H1 (cell line): ENCODE measurements at regions not wholly inside any gene's neighbourhood (a gene's known extent, or its start where the extent isn't known, plus 50 kb on each side); places are given as distances from the start of the nearest gene placed in this dataset.
A peak's percentile ranks its signal among the peaks of the same experiment; 100 is the strongest.

Experiments
- CTCF ChIA-PET: fragments of 300-600 bp; sonication (Branson Sonifier 250); formaldehyde crosslinking; loops from one replicate; lab custom pipeline; 2021; ENCODE audit not compliant: partially characterized antibody; lab: Charles Lee
- POLR2A ChIA-PET: fragments of 300-600 bp; sonication (Branson Sonifier 250); formaldehyde crosslinking; loops from one replicate; lab custom pipeline; 2021; ENCODE audit warnings: inconsistent platforms; ENCODE audit not compliant: partially characterized antibody; lab: Charles Lee
- DNase-seq, 2 experiments: peaks; one replicate each; pipeline versions ENCODE4 v3.0.0 to v3.0.0-alpha.2; 2010 to 2022; ENCODE audit warnings: low spot score in 2 of 2, low read depth in 1 of 2, mixed read lengths in 1 of 2
- FAIRE-seq: peaks from 2 replicates; lab custom pipeline; 2011; peaks lifted over from hg19 to GRCh38; lab: Jason Lieb, UNC
- H2AFZ ChIP-seq: 2 replicates; pipeline ENCODE4 v1.8.1; 2012; ENCODE audit warnings: low read length, inconsistent platforms
- H2AK5ac ChIP-seq: 2 replicates; pipeline ENCODE4 v1.6.1; 2013; ENCODE audit warnings: low read depth, low read length
- H2BK120ac ChIP-seq: replicated peaks from 2 replicates; pipeline ENCODE3; 2013; ENCODE audit warnings: low read depth, low read length, inconsistent platforms
- H2BK12ac ChIP-seq: 2 replicates; pipeline ENCODE4 v1.6.1; 2013; ENCODE audit warnings: low read depth, low read length
- H2BK15ac ChIP-seq: 2 replicates; pipeline ENCODE4 v1.6.1; 2013; ENCODE audit warnings: low read length
- H2BK20ac ChIP-seq: 2 replicates; pipeline ENCODE4 v1.6.1; 2013; ENCODE audit warnings: low read length
- H2BK5ac ChIP-seq: 2 replicates; pipeline ENCODE4 v1.6.1; 2013; ENCODE audit warnings: low read depth, low read length
- H3K14ac ChIP-seq: 2 replicates; pipeline ENCODE4 v1.6.1; 2013; ENCODE audit warnings: inconsistent platforms; ENCODE audit not compliant: insufficient read length
- H3K18ac ChIP-seq: 2 replicates; pipeline ENCODE4 v1.6.1; 2013; ENCODE audit warnings: low read length; ENCODE audit errors: extremely low read depth
- H3K23ac ChIP-seq: 2 replicates; pipeline ENCODE4 v1.6.1; 2013; ENCODE audit warnings: inconsistent platforms; ENCODE audit not compliant: insufficient read length
- H3K23me2 ChIP-seq: 2 replicates; pipeline ENCODE4 v1.6.1; 2013; ENCODE audit warnings: low read depth, low read length
- H3K27ac ChIP-seq: 2 replicates; pipeline ENCODE4 v1.6.1; 2011; ENCODE audit warnings: low read depth, low read length, inconsistent platforms
- H3K27me3 ChIP-seq, 4 experiments: replicated peaks in 1 of 4; 1 replicate in 1 of 4; 2 replicates in 3 of 4; pipeline versions ENCODE4 v1.6.1 to v1.8.1; 2011 to 2013; ENCODE audit warnings: low read length in 3 of 4, mild to moderate bottlenecking in 3 of 4, inconsistent platforms in 2 of 4, mixed read lengths in 2 of 4, moderate library complexity in 1 of 4; ENCODE audit not compliant: control insufficient read depth in 3 of 4, insufficient read depth in 3 of 4; ENCODE audit errors: extremely low read depth in 1 of 4
- H3K36me3 ChIP-seq, 4 experiments: 2 replicates each; pipeline versions ENCODE4 v1.6.1 to v1.8.1; 2011 to 2013; ENCODE audit warnings: mild to moderate bottlenecking in 4 of 4, low read length in 3 of 4, moderate library complexity in 2 of 4, control low read depth in 1 of 4, inconsistent platforms in 1 of 4; ENCODE audit not compliant: insufficient read depth in 4 of 4, control insufficient read depth in 2 of 4
- H3K4ac ChIP-seq: replicated peaks from 2 replicates; pipeline ENCODE3; 2013; ENCODE audit warnings: low read length, low read depth, mixed read lengths, inconsistent platforms; ENCODE audit not compliant: insufficient read length
- H3K4me1 ChIP-seq, 4 experiments: replicated peaks in 1 of 4; 1 replicate in 1 of 4; 2 replicates in 3 of 4; pipeline versions ENCODE4 v1.6.1 to v1.8.1; 2011 to 2013; ENCODE audit warnings: low read length in 3 of 4, inconsistent platforms in 2 of 4, mixed read lengths in 1 of 4; ENCODE audit not compliant: insufficient read depth in 4 of 4, control insufficient read depth in 3 of 4
- H3K4me2 ChIP-seq, 2 experiments: 2 replicates each; pipeline versions ENCODE4 v1.6.1 to v1.8.1; 2011 to 2013; ENCODE audit warnings: low read depth in 2 of 2, low read length in 2 of 2, control low read depth in 1 of 2, inconsistent platforms in 1 of 2, mild to moderate bottlenecking in 1 of 2; ENCODE audit not compliant: insufficient read depth in 1 of 2
- H3K4me3 ChIP-seq, 4 experiments: fragments of 200-600, 300-600 bp in 1 of 4; sonication (generic), shearing (Covaris generic), sonication (Bioruptor Twin) in 1 of 4; 2 replicates each; pipeline versions ENCODE4 v1.5.1 to v1.8.1; 2011 to 2016; ENCODE audit warnings: low read length in 4 of 4, low read depth in 3 of 4, control low read depth in 2 of 4, inconsistent platforms in 2 of 4, mild to moderate bottlenecking in 2 of 4, mixed read lengths in 1 of 4, moderate library complexity in 1 of 4; ENCODE audit not compliant: insufficient read depth in 2 of 4; ENCODE audit errors: extremely low read depth in 1 of 4
- H3K56ac ChIP-seq: replicated peaks from 2 replicates; pipeline ENCODE3; 2013; ENCODE audit warnings: low read depth, mild to moderate bottlenecking, mixed read lengths, low read length, inconsistent platforms; ENCODE audit not compliant: insufficient read length
- H3K79me1 ChIP-seq: 2 replicates; pipeline ENCODE4 v1.6.1; 2013; ENCODE audit warnings: low read depth, low read length, control low read depth
- H3K79me2 ChIP-seq, 2 experiments: 2 replicates each; pipeline versions ENCODE4 v1.6.1 to v1.8.1; 2012 to 2013; ENCODE audit warnings: low read length in 2 of 2, mild to moderate bottlenecking in 2 of 2, inconsistent platforms in 1 of 2; ENCODE audit not compliant: insufficient read depth in 2 of 2, control insufficient read depth in 1 of 2
- H3K9ac ChIP-seq, 4 experiments: replicated peaks in 1 of 4; 1 replicate in 1 of 4; 2 replicates in 3 of 4; pipeline versions ENCODE4 v1.6.1 to v1.8.1; 2011 to 2013; ENCODE audit warnings: low read depth in 3 of 4, low read length in 3 of 4, control low read depth in 2 of 4, mild to moderate bottlenecking in 2 of 4, moderate library complexity in 2 of 4, inconsistent platforms in 1 of 4; ENCODE audit errors: extremely low read depth in 1 of 4
- H3K9me3 ChIP-seq, 2 experiments: 2 replicates each; pipeline versions ENCODE4 v1.6.1 to v1.8.1; 2012 to 2013; ENCODE audit warnings: mild to moderate bottlenecking in 2 of 2, moderate library complexity in 2 of 2, control low read depth in 1 of 2, inconsistent platforms in 1 of 2, low read depth in 1 of 2, low read length in 1 of 2, mixed read lengths in 1 of 2; ENCODE audit not compliant: insufficient read depth in 2 of 2
- H4K20me1 ChIP-seq, 2 experiments: replicated peaks in 1 of 2; 2 replicates each; pipeline versions ENCODE3 to v1.8.1; 2011 to 2013; ENCODE audit warnings: inconsistent platforms in 2 of 2, low read length in 2 of 2, mild to moderate bottlenecking in 1 of 2; ENCODE audit not compliant: insufficient read depth in 2 of 2, control insufficient read depth in 1 of 2
- H4K5ac ChIP-seq: 2 replicates; pipeline ENCODE4 v1.6.1; 2013; ENCODE audit warnings: low read length, low read depth, mixed read lengths, inconsistent platforms; ENCODE audit not compliant: insufficient read length
- H4K8ac ChIP-seq: 2 replicates; pipeline ENCODE4 v1.8.0; 2013; ENCODE audit warnings: mild to moderate bottlenecking, moderate library complexity, low read length, inconsistent platforms; ENCODE audit not compliant: insufficient read depth; ENCODE audit errors: extremely low read depth
- H4K91ac ChIP-seq: replicated peaks from 2 replicates; pipeline ENCODE3; 2013; ENCODE audit warnings: low read length, mixed read lengths, inconsistent platforms; ENCODE audit not compliant: insufficient read length
- CHD1 ChIP-seq: IDR thresholded peaks from 2 replicates; pipeline ENCODE4 v1.6.1; 2012; ENCODE audit warnings: low read depth, low read length, improper control_type of control experiment
- KDM5A ChIP-seq: fragments of 200-600 bp; IDR thresholded peaks from 2 replicates; pipeline ENCODE4 v1.7.1; 2012; ENCODE audit warnings: mild to moderate bottlenecking, low read length, inconsistent platforms, mixed read lengths
- POU5F1 ChIP-seq: IDR thresholded peaks from 2 replicates; pipeline ENCODE4 v1.6.1; 2011; ENCODE audit warnings: low read depth, mild to moderate bottlenecking, low read length, moderate library complexity
- RAD21 ChIP-seq, 2 experiments: IDR thresholded peaks in 1 of 2; conservative IDR thresholded peaks in 1 of 2; 2 replicates each; pipeline ENCODE4 v1.6.1; 2011; ENCODE audit warnings: low read depth in 2 of 2, low read length in 2 of 2, improper control_type of control experiment in 1 of 2, inconsistent platforms in 1 of 2, mild to moderate bottlenecking in 1 of 2, moderate library complexity in 1 of 2
- TBP ChIP-seq: IDR thresholded peaks from 2 replicates; pipeline ENCODE4 v1.6.1; 2011; ENCODE audit warnings: low read depth, low read length, improper control_type of control experiment
- WGBS, 2 experiments: shearing (Covaris generic) in 1 of 2; methylation state at CpG; one replicate each; pipeline versions ENCODE4 v1.1.6 to v1.1.7; 2013 to 2015; ENCODE audit warnings: low lambda C conversion rate in 2 of 2, mixed read lengths in 2 of 2, inconsistent platforms in 1 of 2, low coverage in 1 of 2, missing lambda C conversion rate in 1 of 2; ENCODE audit not compliant: insufficient replicate concordance in 2 of 2, insufficient coverage in 1 of 2, insufficient read length in 1 of 2; ENCODE audit errors: extremely low coverage in 1 of 2, missing lambda C conversion rate in 1 of 2; 5-methylcytosine and 5-hydroxymethylcytosine counted together
- TF ChIP-seq, protein P1 (sequence below), 3 experiments: IDR thresholded peaks; 1 replicate in 2 of 3; 2 replicates in 1 of 3; pipeline versions ENCODE4 v1.5.1 to v1.6.1; 2011; ENCODE audit warnings: low read length in 3 of 3, mild to moderate bottlenecking in 3 of 3, inconsistent platforms in 2 of 3, low read depth in 1 of 3, moderate library complexity in 1 of 3; ENCODE audit not compliant: insufficient read depth in 1 of 3; ENCODE audit errors: control extremely low read depth in 1 of 3

GRCh38 chr4:100849319-100849718 is 331.5 kb upstream of the EMCN start (continued):
- TF ChIP-seq TBP: no peak

DNA sequence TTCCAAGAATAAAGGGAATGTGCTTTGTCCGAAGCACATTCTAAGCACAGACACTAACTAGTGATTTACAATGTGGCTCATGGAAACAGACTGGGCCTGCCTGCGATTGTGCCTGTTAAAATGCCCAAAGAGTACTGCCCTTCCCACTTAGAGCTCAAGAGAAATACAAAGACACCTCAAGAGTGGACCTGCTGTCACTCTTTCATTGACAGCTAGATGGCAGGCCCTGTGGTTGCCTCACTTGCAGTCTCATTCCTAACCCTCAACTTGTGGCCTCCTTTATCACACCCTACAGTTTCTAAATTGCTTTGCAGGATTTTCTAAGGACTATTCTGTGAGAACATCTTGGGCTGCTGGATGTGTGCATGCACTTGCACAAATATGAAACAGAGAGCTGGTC is 331.0 kb upstream of the EMCN start:
- Histone ChIP-seq H3K4me3 (no peak overlapping the region), H4K8ac (no peak overlapping the region), H2BK15ac (no peak overlapping the region), H4K5ac (no peak overlapping the region), H3K79me2 (no peaks in the 10 kb centered on the region), H2AFZ (no peak overlapping the region), H3K56ac (no peak overlapping the region), H3K9me3 (no peaks in the 10 kb centered on the region), H2BK20ac (no peak overlapping the region), H3K4me1 (no peaks in the 10 kb centered on the region), H2BK5ac (no peak overlapping the region), H3K79me1 (no peaks in the 10 kb centered on the region), H2BK12ac (no peak overlapping the region), H3K23me2 (no peaks in the 10 kb centered on the region), H3K27ac (no peak overlapping the region), H3K23ac (no peak overlapping the region), H3K4ac (no peak overlapping the region), H3K9ac (no peak overlapping the region), H3K36me3 (no peaks in the 10 kb centered on the region), H4K20me1 (no peaks in the 10 kb centered on the region), H3K4me2 (no peak overlapping the region), H3K18ac (no peak overlapping the region), H4K91ac (no peak overlapping the region), H2BK120ac (no peak overlapping the region), H3K27me3 (no peaks in the 10 kb centered on the region), H3K14ac (no peak overlapping the region), H2AK5ac (no peak overlapping the region)
- no peak for DNase-seq
- ChIA-PET CTCF (interaction anchor here (0.5 to 2.6 kb wide), 14 partner anchors 10 to 881 kb away, joined by 3 to 9 read pairs (median 4); no protein-coding TSS in a partner anchor), POLR2A (no interaction called here)
- TF ChIP-seq POU5F1: no peak
- TF ChIP-seq CHD1: no peak
- TF ChIP-seq KDM5A: no peak
- peak; percentile 49 to 63 for TF ChIP-seq RAD21 (IDR thresholded peaks at IDR 0.05 in 1 of 2, conservative IDR thresholded peaks at IDR 0.05 in 1 of 2; ENCODE audit: low read depth in 2 of 2, low read length in 2 of 2)
- TF ChIP-seq, protein P1, sequence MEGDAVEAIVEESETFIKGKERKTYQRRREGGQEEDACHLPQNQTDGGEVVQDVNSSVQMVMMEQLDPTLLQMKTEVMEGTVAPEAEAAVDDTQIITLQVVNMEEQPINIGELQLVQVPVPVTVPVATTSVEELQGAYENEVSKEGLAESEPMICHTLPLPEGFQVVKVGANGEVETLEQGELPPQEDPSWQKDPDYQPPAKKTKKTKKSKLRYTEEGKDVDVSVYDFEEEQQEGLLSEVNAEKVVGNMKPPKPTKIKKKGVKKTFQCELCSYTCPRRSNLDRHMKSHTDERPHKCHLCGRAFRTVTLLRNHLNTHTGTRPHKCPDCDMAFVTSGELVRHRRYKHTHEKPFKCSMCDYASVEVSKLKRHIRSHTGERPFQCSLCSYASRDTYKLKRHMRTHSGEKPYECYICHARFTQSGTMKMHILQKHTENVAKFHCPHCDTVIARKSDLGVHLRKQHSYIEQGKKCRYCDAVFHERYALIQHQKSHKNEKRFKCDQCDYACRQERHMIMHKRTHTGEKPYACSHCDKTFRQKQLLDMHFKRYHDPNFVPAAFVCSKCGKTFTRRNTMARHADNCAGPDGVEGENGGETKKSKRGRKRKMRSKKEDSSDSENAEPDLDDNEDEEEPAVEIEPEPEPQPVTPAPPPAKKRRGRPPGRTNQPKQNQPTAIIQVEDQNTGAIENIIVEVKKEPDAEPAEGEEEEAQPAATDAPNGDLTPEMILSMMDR (IDR thresholded peaks at IDR 0.05; ENCODE audit: control extremely low read depth in 1 of 3, insufficient read depth in 1 of 3, low read depth in 1 of 3, low read length in 3 of 3): peak; percentile 33 to 72 (median 63)
- WGBS, 2 experiments: 94% methylated on average over 2 of the region's 2 CpGs; no CpG with 5 or more reads in 1 of the 2 experiments
- FAIRE-seq: peak; percentile 57
